GM12892 (cell line): ENCODE measurements at regions not wholly inside any gene's neighbourhood (a gene's known extent, or its start where the extent isn't known, plus 50 kb on each side); places are given as distances from the start of the nearest gene placed in this dataset.

ENCODE experiments used
- DNase-seq: peaks from one replicate; pipeline ENCODE4 v3.0.0; 2011; ENCODE audit not compliant: insufficient read length
- FAIRE-seq: peaks from 2 replicates; lab custom pipeline; 2011; peaks lifted over from hg19 to GRCh38; lab: Jason Lieb, UNC
- POLR2A ChIP-seq: IDR thresholded peaks from 2 replicates; pipeline ENCODE4 v1.6.1; 2011; ENCODE audit warnings: low read depth, low read length, control low read depth
- POLR2AphosphoS5 ChIP-seq: IDR thresholded peaks from 2 replicates; pipeline ENCODE4 v1.6.1; 2011; ENCODE audit warnings: low read depth, low read length, control low read depth
- TAF1 ChIP-seq: IDR thresholded peaks from 2 replicates; pipeline ENCODE4 v1.6.1; 2011; ENCODE audit warnings: low read depth, mild to moderate bottlenecking, control low read depth, low read length, borderline replicate concordance

DNA sequence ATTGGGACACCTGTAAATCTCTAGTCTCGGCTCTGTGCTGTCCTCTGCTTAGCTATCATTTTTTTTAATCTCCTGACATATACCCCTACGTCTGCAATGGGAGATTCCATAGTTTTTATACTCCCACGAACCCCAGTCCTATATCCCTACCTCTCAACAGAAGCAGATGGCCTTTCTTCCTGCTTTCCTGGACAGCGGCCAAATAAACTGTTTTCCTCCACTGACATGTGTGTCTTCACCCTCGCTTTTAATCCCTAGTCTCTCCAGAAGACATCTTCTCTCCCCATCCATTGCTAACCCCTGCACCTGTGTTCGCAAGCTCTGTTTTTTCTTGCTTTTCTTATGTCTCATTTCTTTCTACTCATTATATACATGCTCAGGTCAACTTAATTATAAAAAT is 395.4 kb downstream of the EPHA4 start:
- TF ChIP-seq TAF1, result no peak
- no peak for TF ChIP-seq POLR2AphosphoS5
- TF ChIP-seq POLR2A, result no peak
- DNase-seq (no peak), FAIRE-seq (no peak)

DNA sequence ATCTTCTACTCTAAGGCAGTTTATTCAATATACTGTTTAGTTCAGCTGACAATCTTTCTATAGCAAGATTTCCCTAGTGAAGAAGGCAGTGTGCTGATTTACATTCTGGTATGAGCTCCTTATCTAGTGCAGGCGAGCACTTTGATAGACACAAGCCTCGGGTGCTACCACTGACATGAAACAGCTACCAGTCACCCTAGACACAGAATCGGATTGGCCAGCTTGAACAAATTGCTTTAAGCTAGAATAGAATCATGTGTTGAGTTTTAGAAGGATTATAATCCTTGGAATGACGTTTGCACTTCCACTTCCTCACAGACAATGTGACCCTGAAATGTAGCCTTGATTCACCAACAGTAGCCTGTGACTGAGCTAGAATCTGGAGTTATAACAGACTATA is 394.0 kb downstream of the EPHA4 start:
- TF ChIP-seq TAF1 (no peak), POLR2A (no peak), POLR2AphosphoS5 (no peak)
- FAIRE-seq (no peak), DNase-seq (no peak)

DNA sequence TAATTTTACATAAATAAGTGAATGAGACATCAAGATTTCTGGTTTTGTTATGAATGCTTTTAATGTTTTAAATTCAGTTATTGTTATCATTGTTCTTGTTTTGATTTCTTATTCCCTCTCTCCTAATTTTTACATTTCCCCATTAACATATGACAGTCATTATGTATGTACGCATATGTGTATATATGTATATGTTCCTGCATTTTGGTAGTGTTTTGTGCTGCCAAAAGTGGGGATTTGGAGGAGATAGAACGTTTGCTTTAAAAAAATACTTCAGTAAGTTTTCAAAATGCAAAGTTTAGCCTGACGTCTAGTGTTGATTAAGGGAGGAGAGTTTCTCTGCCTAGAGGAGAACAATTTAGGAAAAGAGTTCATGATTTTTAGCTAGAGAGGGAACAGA is 385.2 kb downstream of the EPHA4 start:
- no peak for FAIRE-seq
- TF ChIP-seq POLR2AphosphoS5 (no peak), POLR2A (no peak), TAF1 (no peak)
- DNase-seq, result no peak

DNA sequence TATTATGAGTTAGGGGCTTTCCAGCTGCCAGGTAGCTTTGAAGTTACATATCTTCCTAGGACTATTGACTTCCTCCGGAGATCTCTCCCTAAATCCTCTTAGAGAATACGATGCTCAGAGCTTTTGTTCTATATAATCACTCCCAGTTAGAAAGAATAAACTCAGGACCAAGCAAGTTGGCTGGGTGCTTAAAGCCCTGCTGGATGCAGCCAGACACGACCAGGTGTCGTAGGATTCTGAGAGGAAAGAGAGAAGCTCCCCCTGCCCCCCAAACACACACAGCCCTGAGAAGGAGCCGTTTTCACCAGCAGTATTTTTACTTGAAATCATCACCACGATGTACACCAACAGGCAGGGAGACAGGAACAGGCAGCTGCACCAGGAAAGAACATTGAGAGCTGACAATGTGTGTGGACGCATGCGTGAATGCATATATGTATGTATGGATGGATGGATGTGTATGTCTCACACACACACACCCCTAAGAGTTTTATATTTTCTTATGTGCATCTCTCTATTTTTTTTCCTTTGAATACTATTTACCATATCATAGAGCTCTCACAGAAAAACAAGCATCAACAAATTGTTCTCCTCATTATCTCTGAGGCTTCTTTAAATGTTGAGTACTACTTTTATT is 382.6 kb downstream of the EPHA4 start:
- FAIRE-seq (no peak), DNase-seq (no peak)
- no peak for TF ChIP-seq POLR2AphosphoS5
- TF ChIP-seq POLR2A, result no peak
- TF ChIP-seq TAF1, result no peak

DNA sequence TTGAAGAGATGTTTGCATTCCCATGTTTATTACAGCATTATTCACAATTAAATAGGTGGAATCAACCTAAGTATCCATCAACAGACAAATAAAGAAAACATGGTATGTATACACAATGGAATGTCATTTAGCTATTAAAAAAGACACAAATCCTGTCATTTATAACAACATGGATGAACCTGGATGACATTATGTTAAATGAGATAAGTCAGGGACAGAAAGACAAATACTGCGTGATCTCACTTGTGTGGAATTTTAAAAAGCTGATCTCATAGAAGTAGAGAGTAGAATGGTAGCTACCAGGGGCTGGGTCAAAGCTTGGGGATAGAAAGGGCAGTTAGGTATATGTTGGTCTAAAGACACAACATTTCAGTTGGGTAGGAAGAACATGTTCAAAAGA is 376.3 kb downstream of the EPHA4 start:
- FAIRE-seq (no peak), DNase-seq (no peak)
- TF ChIP-seq TAF1 (no peak), POLR2AphosphoS5 (no peak), POLR2A (no peak)

DNA sequence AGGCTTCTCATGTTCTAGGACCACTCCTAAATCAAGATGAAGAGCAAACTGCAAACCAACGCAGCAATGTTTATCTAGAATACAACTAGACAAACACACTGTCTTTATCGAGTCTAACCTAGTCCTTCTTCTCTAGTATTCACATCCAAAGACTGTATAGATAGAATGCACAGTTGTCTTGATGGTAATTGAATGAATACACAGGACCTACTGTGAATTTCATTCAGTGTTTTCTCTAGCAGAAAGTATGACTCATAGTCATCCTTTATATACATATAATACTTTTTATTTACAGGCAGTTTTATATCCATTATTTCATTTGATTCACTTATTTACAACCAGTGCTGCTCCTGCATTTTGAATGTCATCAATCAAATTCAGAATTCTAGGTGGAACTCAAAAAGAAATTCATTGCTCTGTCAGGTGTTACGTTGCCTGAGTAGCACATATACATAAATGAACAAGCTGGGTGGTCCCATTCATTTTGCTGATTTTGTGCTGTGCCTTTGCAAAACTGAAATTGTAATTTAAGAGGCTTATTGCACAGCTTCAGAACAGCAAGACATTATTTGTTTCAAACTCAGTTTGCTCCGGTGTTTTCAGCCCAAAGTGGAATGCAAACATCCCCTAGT is 374.8 kb downstream of the EPHA4 start:
- no peak for DNase-seq
- FAIRE-seq, result no peak
- no peak for TF ChIP-seq POLR2AphosphoS5
- TF ChIP-seq TAF1, result no peak

DNA sequence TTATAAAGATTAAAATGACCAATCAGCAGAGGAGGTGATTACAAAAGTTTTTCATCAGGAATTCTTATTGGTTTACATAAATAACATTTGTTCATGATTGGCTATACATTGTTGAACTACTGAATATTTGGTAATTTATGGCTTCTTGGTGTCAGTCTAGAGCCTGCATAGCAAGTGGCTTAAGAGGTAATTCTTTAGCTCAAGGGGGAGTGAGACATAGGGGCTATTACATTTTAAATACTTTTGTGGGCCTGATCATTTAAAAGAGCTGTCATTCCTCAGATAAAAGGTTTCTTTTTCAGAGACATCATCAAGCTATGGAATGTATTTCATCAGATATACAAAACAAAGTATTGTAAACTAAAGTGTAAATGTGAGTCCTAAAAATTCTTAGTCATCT is 373.8 kb downstream of the EPHA4 start:
- TF ChIP-seq POLR2AphosphoS5 (no peak), POLR2A (no peak), TAF1 (no peak)
- FAIRE-seq (no peak), DNase-seq (no peak)

DNA sequence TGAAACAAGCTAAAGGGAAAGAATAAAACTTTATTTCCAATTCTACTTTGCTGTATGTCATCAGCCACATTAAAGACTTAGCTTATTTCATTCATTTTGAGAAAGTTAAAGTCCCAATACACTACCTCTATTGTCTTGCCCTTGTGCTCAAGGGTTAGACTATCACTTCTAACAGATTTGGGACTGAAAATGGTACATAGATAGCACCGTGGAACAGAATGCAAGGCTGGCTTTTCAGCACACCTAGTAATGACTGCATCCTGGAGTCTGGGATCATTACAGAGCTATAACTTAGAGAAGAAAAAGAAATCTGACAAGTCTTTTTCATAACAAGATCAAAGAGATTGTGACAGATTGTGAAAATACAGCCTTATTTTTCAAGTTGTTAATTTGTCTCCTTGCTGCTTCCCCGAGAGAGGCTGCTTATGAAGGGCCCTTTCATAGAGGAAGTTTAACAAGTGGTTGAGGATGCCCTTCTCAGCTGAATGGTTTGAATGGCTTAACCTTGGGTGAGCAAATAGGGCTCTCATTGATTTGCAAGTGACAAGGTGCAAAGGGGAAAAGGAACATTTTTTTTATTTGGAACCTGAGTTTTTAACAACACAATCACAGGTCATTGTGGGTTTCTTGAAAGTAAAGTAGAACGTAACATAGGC is 371.8 kb downstream of the EPHA4 start:
- DNase-seq (no peak), FAIRE-seq (no peak)
- TF ChIP-seq POLR2A, result no peak
- no peak for TF ChIP-seq POLR2AphosphoS5
- no peak for TF ChIP-seq TAF1

DNA sequence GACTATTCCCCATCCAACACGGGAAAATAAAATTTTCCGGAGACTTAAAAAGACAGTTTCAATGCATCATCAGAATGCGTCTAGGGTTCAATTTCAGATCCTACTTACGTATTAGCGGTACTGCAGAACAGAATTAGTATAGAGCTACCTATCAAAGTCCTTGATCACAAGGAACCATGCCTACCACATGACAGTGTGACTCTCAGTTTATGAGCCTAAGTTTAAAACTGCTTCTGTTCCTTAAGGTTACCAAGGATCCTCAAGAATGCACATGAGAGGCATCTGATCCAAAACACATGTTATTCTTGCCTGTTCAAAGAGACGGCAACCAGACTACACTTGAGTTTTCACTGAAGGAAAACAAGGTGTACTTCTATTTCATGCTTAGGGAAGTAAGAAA is 369.7 kb downstream of the EPHA4 start:
- FAIRE-seq (no peak), DNase-seq (no peak)
- no peak for TF ChIP-seq TAF1
- TF ChIP-seq POLR2AphosphoS5, result no peak
- TF ChIP-seq POLR2A, result no peak

DNA sequence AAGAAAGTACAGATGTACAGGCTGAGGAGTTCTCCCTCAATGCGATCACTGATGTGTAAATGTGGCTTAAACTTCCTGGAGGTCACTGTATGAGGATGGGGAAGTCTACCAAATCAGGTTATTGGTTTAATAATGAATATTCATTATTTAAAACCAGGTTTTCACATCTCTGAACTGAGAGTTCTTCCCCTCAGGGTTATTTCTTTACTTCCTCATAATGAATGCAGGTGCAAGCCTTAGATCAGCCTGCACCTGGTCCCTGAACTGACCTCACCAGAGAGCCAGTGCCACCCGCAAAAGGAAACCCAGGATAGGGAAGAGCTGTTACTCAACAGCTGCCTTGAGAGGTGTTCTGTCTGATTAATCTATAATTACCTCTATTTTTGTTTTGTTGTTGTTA is 369.0 kb downstream of the EPHA4 start:
- no peak for TF ChIP-seq TAF1
- no peak for TF ChIP-seq POLR2A
- TF ChIP-seq POLR2AphosphoS5, result no peak
- FAIRE-seq (no peak), DNase-seq (no peak)

DNA sequence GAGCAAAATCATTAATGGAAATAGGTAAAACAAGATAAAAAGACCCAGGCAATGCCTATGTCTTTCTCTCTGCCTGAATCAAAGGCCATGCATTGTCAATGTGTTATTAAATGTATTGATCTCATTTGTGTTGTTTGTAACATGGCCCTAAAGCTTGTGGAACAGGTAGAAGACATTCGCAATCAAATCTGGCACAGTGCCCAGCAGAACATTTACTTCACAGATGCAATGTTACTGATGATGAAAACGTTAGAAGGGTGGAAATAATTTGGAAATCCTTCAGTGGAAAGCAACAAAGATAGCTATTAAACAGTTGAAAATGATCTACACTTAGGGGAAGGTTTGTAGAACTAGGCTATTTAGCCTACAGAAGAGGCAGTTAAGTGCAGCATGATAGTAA is 368.2 kb downstream of the EPHA4 start:
- FAIRE-seq (no peak), DNase-seq (no peak)
- TF ChIP-seq POLR2A (no peak), TAF1 (no peak), POLR2AphosphoS5 (no peak)

DNA sequence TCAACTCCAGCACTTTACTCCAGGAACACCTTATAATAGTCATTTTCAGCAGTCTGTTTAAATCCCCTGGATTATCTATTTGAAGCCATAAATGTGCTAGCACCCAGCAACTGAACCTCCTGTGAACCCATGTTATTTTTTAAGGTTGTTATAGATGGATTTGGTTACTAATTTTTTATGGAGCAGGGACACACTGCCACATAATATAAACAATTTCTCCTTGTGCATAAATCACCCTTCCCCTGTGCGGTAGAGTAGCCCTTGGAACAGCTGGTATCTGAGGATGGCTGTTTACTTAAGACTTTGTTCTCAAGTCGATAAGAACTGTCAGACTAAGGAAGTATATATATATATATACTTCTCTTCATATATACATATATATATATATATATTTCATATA is 367.4 kb downstream of the EPHA4 start:
- DNase-seq (no peak), FAIRE-seq (no peak)
- TF ChIP-seq TAF1 (no peak), POLR2A (no peak), POLR2AphosphoS5 (no peak)
